GM19395 (cell line): ENCODE measurements at regions not wholly inside any gene's neighbourhood (a gene's known extent, or its start where the extent isn't known, plus 50 kb on each side); places are given as distances from the start of the nearest gene placed in this dataset.

Source experiments
- ATAC-seq: cut with Tn5 transposase; IDR thresholded peaks from one replicate; pipeline ENCODE4 v1.9.1; 2021; ENCODE audit warnings: mild to moderate bottlenecking, moderate library complexity; ENCODE audit not compliant: unreplicated experiment

- ATAC-seq = peak; percentile 82
Measured at GRCh38 chr20:24148372-24148771, 159.8 kb upstream of the GGTLC1 start.

GRCh38 chr20:24147961-24148360 is 159.4 kb upstream of the GGTLC1 start:
- ATAC-seq = no peak

GRCh38 chr20:24147479-24147878 is 158.9 kb upstream of the GGTLC1 start:
- no peak for ATAC-seq

- no peak for ATAC-seq
Measured at GRCh38 chr20:24146231-24146634, 157.7 kb upstream of the GGTLC1 start.

GRCh38 chr20:24144371-24144770 is 155.8 kb upstream of the GGTLC1 start:
- ATAC-seq = no peak

GRCh38 chr20:24141111-24141510 is 152.5 kb upstream of the GGTLC1 start:
- ATAC-seq = no peak

GRCh38 chr20:24139846-24140245 is 151.3 kb upstream of the GGTLC1 start:
- ATAC-seq = no peak

GRCh38 chr20:24138951-24139350 is 150.4 kb upstream of the GGTLC1 start:
- no peak for ATAC-seq

- ATAC-seq = no peak
Measured at GRCh38 chr20:24138196-24138857, 149.7 kb upstream of the GGTLC1 start.

GRCh38 chr20:24136659-24137246 is 148.2 kb upstream of the GGTLC1 start:
- no peak for ATAC-seq

- ATAC-seq = no peak
Measured at GRCh38 chr20:24135781-24136180, 147.2 kb upstream of the GGTLC1 start.

- no peak for ATAC-seq
Measured at GRCh38 chr20:24134930-24135329, 146.4 kb upstream of the GGTLC1 start.

- ATAC-seq = no peak
Measured at GRCh38 chr20:24134284-24134683, 145.7 kb upstream of the GGTLC1 start.

- no peak for ATAC-seq
Measured at GRCh38 chr20:24132246-24132645, 143.7 kb upstream of the GGTLC1 start.

- no peak for ATAC-seq
Measured at GRCh38 chr20:24131684-24132083, 143.1 kb upstream of the GGTLC1 start.

- no peak for ATAC-seq
Measured at GRCh38 chr20:24131281-24131680, 142.7 kb upstream of the GGTLC1 start.

GRCh38 chr20:24129641-24130040 is 141.1 kb upstream of the GGTLC1 start:
- no peak for ATAC-seq

GRCh38 chr20:24124951-24125650 is 136.5 kb upstream of the GGTLC1 start:
- ATAC-seq = no peak

GRCh38 chr20:24124003-24124402 is 135.4 kb upstream of the GGTLC1 start:
- ATAC-seq = no peak

- no peak for ATAC-seq
Measured at GRCh38 chr20:24118441-24119175, 130.0 kb upstream of the GGTLC1 start.

GRCh38 chr20:24118034-24118433 is 129.5 kb upstream of the GGTLC1 start:
- no peak for ATAC-seq

GRCh38 chr20:24117383-24117782 is 128.8 kb upstream of the GGTLC1 start:
- ATAC-seq = no peak
